PC-3 (cell line): ENCODE measurements at regions not wholly inside any gene's neighbourhood (a gene's known extent, or its start where the extent isn't known, plus 50 kb on each side); places are given as distances from the start of the nearest gene placed in this dataset.

Experiments used
- ATAC-seq: fragments of 200-7000 bp; cut with Tn5 transposase; 2 replicates; pipeline ENCODE4 v1.9.1; 2020; ENCODE audit warnings: mild to moderate bottlenecking, moderate library complexity
- BruUV-seq: library from RNA; stranded (reverse); fragments of 400-500 nt; replicated peaks from 2 replicates; lab custom pipeline; 2021; lab: Mats Ljungman, UMichigan
- CTCF ChIA-PET: fragments of 300-600 bp; sonication (Branson Sonifier 250); formaldehyde crosslinking; loops from one replicate; lab custom pipeline; 2022; ENCODE audit warnings: antibody characterized with exemption; lab: Charles Lee
- POLR2A ChIA-PET: fragments of 300-600 bp; sonication (Branson Sonifier 250); formaldehyde crosslinking; loops from one replicate; lab custom pipeline; 2022; ENCODE audit warnings: antibody characterized with exemption; ENCODE audit not compliant: unreplicated experiment; lab: Charles Lee
- DNase-seq: peaks from one replicate; pipeline ENCODE4 v3.0.0-alpha.2; 2015
- H2AFZ ChIP-seq: fragments of 300-600 bp; sonication (generic); 2 replicates; pipeline ENCODE4 v1.6.0; 2016; ENCODE audit warnings: antibody characterized with exemption, low read length
- H3F3A ChIP-seq: fragments of 300-600 bp; sonication (generic); one replicate; pipeline ENCODE4 v1.6.0; 2017; ENCODE audit warnings: antibody characterized with exemption, low read length, control low read depth, mild to moderate bottlenecking; ENCODE audit not compliant: unreplicated experiment
- H3K27ac ChIP-seq: fragments of 300-600 bp; sonication (generic); 2 replicates; pipeline ENCODE4 v1.5.1; 2016; ENCODE audit warnings: mild to moderate bottlenecking, low read length
- H3K27me3 ChIP-seq: fragments of 300-600 bp; sonication (generic); 2 replicates; pipeline ENCODE4 v1.6.1; 2016; ENCODE audit warnings: low read length, mixed read lengths
- H3K36me3 ChIP-seq: fragments of 300-600 bp; sonication (generic); 2 replicates; pipeline ENCODE4 v1.6.1; 2016; ENCODE audit warnings: low read depth, mixed run types, low read length, mixed read lengths
- H3K4me1 ChIP-seq: fragments of 300-600 bp; sonication (generic); 2 replicates; pipeline ENCODE4 v1.5.1; 2016; ENCODE audit warnings: low read length; ENCODE audit not compliant: insufficient read depth
- H3K4me2 ChIP-seq: fragments of 300-600 bp; sonication (generic); 2 replicates; pipeline ENCODE4 v1.6.0; 2016; ENCODE audit warnings: low read length
- H3K4me3 ChIP-seq: fragments of 300-600 bp; sonication (generic); 2 replicates; pipeline ENCODE4 v1.5.1; 2016; ENCODE audit warnings: mild to moderate bottlenecking, low read length, mixed read lengths
- H3K79me2 ChIP-seq: fragments of 300-600 bp; sonication (generic); 2 replicates; pipeline ENCODE4 v1.6.1; 2017; ENCODE audit warnings: low read length, mixed read lengths
- H3K9ac ChIP-seq: fragments of 300-600 bp; sonication (generic); 2 replicates; pipeline ENCODE4 v1.6.0; 2016; ENCODE audit warnings: mild to moderate bottlenecking, low read length
- H3K9me2 ChIP-seq: fragments of 300-600 bp; sonication (generic); replicated peaks from 2 replicates; pipeline ENCODE4 v1.6.1; 2016; ENCODE audit warnings: mixed run types, low read length, mixed read lengths
- H3K9me3 ChIP-seq: fragments of 300-600 bp; sonication (generic); 2 replicates; pipeline ENCODE4 v1.6.1; 2016; ENCODE audit warnings: low read length, mixed read lengths
- H4K20me1 ChIP-seq: fragments of 300-600 bp; sonication (generic); 2 replicates; pipeline ENCODE4 v1.6.1; 2016; ENCODE audit warnings: low read length, mixed read lengths
- EZH2 ChIP-seq: fragments of 300-600 bp; sonication (generic); IDR thresholded peaks from one replicate; pipeline ENCODE4 v1.6.1; 2017; ENCODE audit warnings: antibody characterized with exemption, mild to moderate bottlenecking, low read length; ENCODE audit not compliant: unreplicated experiment
- EZH2phosphoT487 ChIP-seq: fragments of 300-600 bp; sonication (generic); IDR thresholded peaks from 2 replicates; pipeline ENCODE4 v1.6.1; 2018; ENCODE audit warnings: mild to moderate bottlenecking, antibody characterized with exemption, low read length, borderline replicate concordance
- intact Hi-C: fragments of 100-400 bp; cut with micrococcal nuclease; formaldehyde crosslinking; loops from 2 replicates; pipeline ENCODE4 v1.9.0; 2023
- TF ChIP-seq, protein P1 (sequence below): fragments of 300-600 bp; sonication (generic); conservative IDR thresholded peaks from 2 replicates; pipeline ENCODE4 v1.5.1; 2017; ENCODE audit warnings: antibody characterized with exemption, low read depth, mild to moderate bottlenecking, low read length

DNA sequence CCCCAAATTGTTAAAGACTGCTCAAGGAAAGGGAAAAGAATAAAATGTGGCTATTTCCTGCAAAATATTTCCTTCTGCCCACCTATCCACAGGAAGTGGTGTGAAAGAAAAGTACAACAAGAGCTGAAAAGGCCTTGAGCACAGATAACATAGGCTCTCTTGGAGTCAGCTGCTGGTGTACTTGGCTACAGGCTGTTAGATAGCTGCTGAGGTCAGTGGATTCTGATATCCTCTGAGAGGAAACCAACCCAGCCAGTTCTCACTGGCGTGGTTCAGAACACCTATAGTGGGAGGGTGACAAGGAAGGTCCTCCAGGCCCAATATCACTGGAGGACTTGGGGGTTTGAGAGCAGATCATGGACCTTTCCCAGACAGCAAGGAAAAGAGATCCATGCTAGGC is 124.4 kb upstream of the GAP43 start:
- Histone ChIP-seq H3K9me2 (no peaks in the 10 kb centered on the region), H3K4me3 (no peak overlapping the region), H3F3A (no peaks in the 10 kb centered on the region), H3K4me1 (no peaks in the 10 kb centered on the region), H4K20me1 (no peaks in the 10 kb centered on the region), H3K27ac (no peak overlapping the region), H3K27me3 (no peaks in the 10 kb centered on the region), H3K9ac (no peak overlapping the region), H3K36me3 (no peaks in the 10 kb centered on the region), H3K4me2 (no peak overlapping the region), H3K9me3 (no peaks in the 10 kb centered on the region), H3K79me2 (no peaks in the 10 kb centered on the region), H2AFZ (no peak overlapping the region)
- no peak for DNase-seq
- TF ChIP-seq EZH2phosphoT487 (no peak), EZH2 (no peak)
- TF ChIP-seq, protein P1, sequence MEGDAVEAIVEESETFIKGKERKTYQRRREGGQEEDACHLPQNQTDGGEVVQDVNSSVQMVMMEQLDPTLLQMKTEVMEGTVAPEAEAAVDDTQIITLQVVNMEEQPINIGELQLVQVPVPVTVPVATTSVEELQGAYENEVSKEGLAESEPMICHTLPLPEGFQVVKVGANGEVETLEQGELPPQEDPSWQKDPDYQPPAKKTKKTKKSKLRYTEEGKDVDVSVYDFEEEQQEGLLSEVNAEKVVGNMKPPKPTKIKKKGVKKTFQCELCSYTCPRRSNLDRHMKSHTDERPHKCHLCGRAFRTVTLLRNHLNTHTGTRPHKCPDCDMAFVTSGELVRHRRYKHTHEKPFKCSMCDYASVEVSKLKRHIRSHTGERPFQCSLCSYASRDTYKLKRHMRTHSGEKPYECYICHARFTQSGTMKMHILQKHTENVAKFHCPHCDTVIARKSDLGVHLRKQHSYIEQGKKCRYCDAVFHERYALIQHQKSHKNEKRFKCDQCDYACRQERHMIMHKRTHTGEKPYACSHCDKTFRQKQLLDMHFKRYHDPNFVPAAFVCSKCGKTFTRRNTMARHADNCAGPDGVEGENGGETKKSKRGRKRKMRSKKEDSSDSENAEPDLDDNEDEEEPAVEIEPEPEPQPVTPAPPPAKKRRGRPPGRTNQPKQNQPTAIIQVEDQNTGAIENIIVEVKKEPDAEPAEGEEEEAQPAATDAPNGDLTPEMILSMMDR: no peak
- intact Hi-C loops: no loop called here
- no TSS peak for BruUV-seq
- CTCF ChIA-PET: no interaction called here
- POLR2A ChIA-PET: no interaction called here
- ATAC-seq: no peak

DNA sequence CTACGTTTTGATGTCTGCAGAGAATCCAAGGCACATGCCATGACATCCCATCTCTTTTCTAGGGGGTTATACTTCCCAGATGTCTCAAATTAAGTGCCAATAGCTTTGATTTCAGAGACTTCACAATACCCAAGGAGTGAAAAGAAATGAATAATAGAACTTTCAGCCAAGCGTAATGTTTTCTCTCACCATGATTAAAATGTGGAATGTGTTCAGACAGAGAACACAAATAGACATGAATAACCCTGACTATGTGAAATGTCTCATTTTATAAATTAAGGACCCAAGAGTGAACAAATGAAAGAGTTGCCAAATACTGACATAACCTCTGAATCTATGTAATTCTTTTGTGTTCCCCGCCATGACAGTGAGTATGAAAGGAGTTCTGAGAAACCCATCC is 123.6 kb upstream of the GAP43 start:
- Histone ChIP-seq H4K20me1 (no peaks in the 10 kb centered on the region), H2AFZ (no peak overlapping the region), H3K9me3 (no peaks in the 10 kb centered on the region), H3K79me2 (no peaks in the 10 kb centered on the region), H3K4me2 (no peak overlapping the region), H3K27ac (no peak overlapping the region), H3K9ac (no peak overlapping the region), H3K4me1 (no peaks in the 10 kb centered on the region), H3F3A (no peaks in the 10 kb centered on the region), H3K9me2 (no peaks in the 10 kb centered on the region), H3K4me3 (no peak overlapping the region), H3K27me3 (no peaks in the 10 kb centered on the region), H3K36me3 (no peaks in the 10 kb centered on the region)
- no peak for TF ChIP-seq EZH2
- TF ChIP-seq, protein P1: no peak
- TF ChIP-seq EZH2phosphoT487: no peak
- DNase-seq: no peak
- no peak for ATAC-seq
- intact Hi-C loops: loop anchor here (2.0 kb wide), 1 partner anchor 27 kb away; no protein-coding TSS in a partner anchor
- POLR2A ChIA-PET: no interaction called here
- no TSS peak for BruUV-seq
- CTCF ChIA-PET: no interaction called here

DNA sequence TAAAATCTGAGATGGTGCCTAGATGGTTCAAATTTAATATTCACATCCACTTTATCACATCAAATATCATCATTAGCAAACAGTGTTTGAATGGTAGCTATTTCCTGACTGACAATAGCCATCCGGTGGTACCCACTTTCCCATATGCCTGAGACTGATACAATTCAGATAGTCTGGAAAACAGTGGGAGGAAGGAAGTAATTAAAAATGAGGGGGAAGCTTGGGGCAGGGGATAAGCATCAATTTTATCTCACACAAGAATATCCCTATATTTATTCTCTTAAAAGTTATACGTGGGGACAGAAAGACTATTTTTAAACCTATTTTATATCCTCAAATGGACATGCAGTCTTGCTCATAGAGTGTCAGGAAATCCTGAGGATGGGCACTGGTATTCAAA is 122.5 kb upstream of the GAP43 start:
- H3K9me3 ChIP-seq: no peaks in the 10 kb centered on the region
- H3F3A ChIP-seq: no peaks in the 10 kb centered on the region
- BruUV-seq: no TSS peak
- no peak for TF ChIP-seq EZH2phosphoT487
- TF ChIP-seq, protein P1: no peak
- TF ChIP-seq EZH2: no peak
- H3K4me2 ChIP-seq: no peak overlapping the region
- no peaks in the 10 kb centered on the region for H4K20me1 ChIP-seq
- DNase-seq (no peak), ATAC-seq (no peak)
- no peaks in the 10 kb centered on the region for H3K79me2 ChIP-seq
- ChIA-PET CTCF (no interaction called here), POLR2A (no interaction called here)
- H3K9ac ChIP-seq: no peak overlapping the region
- no peaks in the 10 kb centered on the region for H3K36me3 ChIP-seq
- H3K9me2 ChIP-seq: no peaks in the 10 kb centered on the region
- no peak overlapping the region for H3K27ac ChIP-seq
- H3K4me3 ChIP-seq: no peak overlapping the region
- no peak overlapping the region for H2AFZ ChIP-seq
- H3K4me1 ChIP-seq: no peaks in the 10 kb centered on the region
- intact Hi-C loops: loop anchor here (2.0 kb wide), 1 partner anchor 28 kb away; no protein-coding TSS in a partner anchor
- H3K27me3 ChIP-seq: no peaks in the 10 kb centered on the region
